WTC11 (cell line): ENCODE measurements at regions not wholly inside any gene's neighbourhood (a gene's known extent, or its start where the extent isn't known, plus 50 kb on each side); places are given as distances from the start of the nearest gene placed in this dataset.

ENCODE experiments used
- ATAC-seq: fragments of 200-7000 bp; cut with Tn5 transposase; 2 replicates; pipeline ENCODE4 v1.10.0; 2021; ENCODE audit warnings: mild to moderate bottlenecking, moderate library complexity
- CTCF ChIA-PET: fragments of 300-600 bp; sonication (Branson Sonifier 250); formaldehyde crosslinking; loops from one replicate; lab custom pipeline; 2021; ENCODE audit warnings: antibody characterized with exemption; lab: Charles Lee
- POLR2A ChIA-PET: fragments of 350-600 bp; sonication (Branson Sonifier 250); formaldehyde crosslinking; loops from one replicate; lab custom pipeline; 2021; ENCODE audit warnings: antibody characterized with exemption; lab: Charles Lee
- DNase-seq: peaks from one replicate; pipeline ENCODE4 v3.0.0; 2021; ENCODE audit warnings: low spot score
- H3K27ac Mint-ChIP-seq: 2 replicates; pipeline ENCODE4 v1.8.0; 2021; ENCODE audit warnings: mixed read lengths
- H3K27me3 Mint-ChIP-seq: 2 replicates; pipeline ENCODE4 v1.8.0; 2021; ENCODE audit warnings: low read depth, mild to moderate bottlenecking, moderate library complexity, mixed read lengths
- H3K36me3 Mint-ChIP-seq: 2 replicates; pipeline ENCODE4 v1.8.0; 2021; ENCODE audit warnings: mixed read lengths
- H3K4me1 Mint-ChIP-seq: 2 replicates; pipeline ENCODE4 v1.8.0; 2022; ENCODE audit warnings: mixed read lengths
- H3K4me3 Mint-ChIP-seq: 2 replicates; pipeline ENCODE4 v1.8.0; 2021; ENCODE audit warnings: mild to moderate bottlenecking, moderate library complexity, mixed read lengths
- H3K9me3 Mint-ChIP-seq: 2 replicates; pipeline ENCODE4 v1.8.0; 2021; ENCODE audit warnings: mixed read lengths
- AFF4 ChIP-seq: sonication (generic); formaldehyde crosslinking; IDR thresholded peaks from 2 replicates; pipeline ENCODE4 v1.8.1; 2023; ENCODE audit warnings: mild to moderate bottlenecking, missing genetic modification reagents, borderline replicate concordance
- FOXK1 ChIP-seq: sonication (generic); formaldehyde crosslinking; IDR thresholded peaks from 2 replicates; pipeline ENCODE4 v1.8.0; 2022; ENCODE audit warnings: mild to moderate bottlenecking, moderate library complexity, missing genetic modification reagents
- FOXP1 ChIP-seq: sonication (generic); formaldehyde crosslinking; IDR thresholded peaks from 2 replicates; pipeline ENCODE4 v1.8.0; 2022; ENCODE audit warnings: missing genetic modification reagents, mild to moderate bottlenecking, moderate library complexity, borderline replicate concordance
- GABPB1 ChIP-seq: sonication (generic); formaldehyde crosslinking; IDR thresholded peaks from 2 replicates; pipeline ENCODE4 v1.8.1; 2023; ENCODE audit warnings: mild to moderate bottlenecking, missing genetic modification reagents
- GTF2I ChIP-seq: fragments of 250-450 bp; sonication (Bioruptor Pico); conservative IDR thresholded peaks from 2 replicates; pipeline ENCODE4 v1.4.0; 2021; ENCODE audit warnings: mild to moderate bottlenecking
- NR1H2 ChIP-seq: sonication (generic); formaldehyde crosslinking; IDR thresholded peaks from 2 replicates; pipeline ENCODE4 v1.9.0; 2021; ENCODE audit warnings: mild to moderate bottlenecking, moderate library complexity, missing genetic modification reagents
- NR2C2 ChIP-seq: sonication (generic); formaldehyde crosslinking; IDR thresholded peaks from 2 replicates; pipeline ENCODE4 v1.8.0; 2022; ENCODE audit warnings: mild to moderate bottlenecking, missing genetic modification reagents
- ZMAT4 ChIP-seq: fragments of 250-450 bp; sonication (Bioruptor Pico); IDR thresholded peaks from 2 replicates; pipeline ENCODE4 v1.9.0; 2021; ENCODE audit warnings: mild to moderate bottlenecking
- ZNF317 ChIP-seq: sonication (generic); formaldehyde crosslinking; IDR thresholded peaks from 2 replicates; pipeline ENCODE4 v1.8.1; 2023; ENCODE audit warnings: low read depth, mild to moderate bottlenecking, moderate library complexity, missing genetic modification reagents, borderline replicate concordance
- TF ChIP-seq, protein P1 (sequence below): sonication (generic); formaldehyde crosslinking; IDR thresholded peaks from 2 replicates; pipeline ENCODE4 v1.8.0; 2023; ENCODE audit warnings: mild to moderate bottlenecking, missing genetic modification reagents
- TF ChIP-seq, protein P2 (sequence below): sonication (generic); formaldehyde crosslinking; IDR thresholded peaks from 2 replicates; pipeline ENCODE4 v1.8.1; 2023; ENCODE audit warnings: mild to moderate bottlenecking, missing genetic modification reagents
- TF ChIP-seq, protein P3 (sequence below): sonication (generic); formaldehyde crosslinking; IDR thresholded peaks from 2 replicates; pipeline ENCODE4 v1.8.1; 2023; ENCODE audit warnings: mild to moderate bottlenecking, missing genetic modification reagents, moderate library complexity
- TF ChIP-seq, protein P4 (sequence below): sonication (generic); formaldehyde crosslinking; conservative IDR thresholded peaks from 2 replicates; pipeline ENCODE4 v1.8.1; 2023; ENCODE audit warnings: mild to moderate bottlenecking, low read depth, missing genetic modification reagents, moderate library complexity
- TF ChIP-seq, protein P5 (sequence below): fragments of 250-450 bp; sonication (Bioruptor Pico); IDR thresholded peaks from 2 replicates; pipeline ENCODE4 v1.8.0; 2021; ENCODE audit warnings: mild to moderate bottlenecking
- TF ChIP-seq, protein P6 (sequence below): fragments of 250-450 bp; sonication (Bioruptor Pico); IDR thresholded peaks from 2 replicates; pipeline ENCODE4 v1.9.0; 2021; ENCODE audit warnings: moderate library complexity, mild to moderate bottlenecking, inconsistent platforms, borderline replicate concordance

GRCh38 chr12:74626397-74626796 lies 88.8 kb downstream of the ATXN7L3B start:
- ChIA-PET CTCF (no interaction called here), POLR2A (no interaction called here)
- no peak for DNase-seq

More at GRCh38 chr12:74626397-74626796, 88.8 kb downstream of the ATXN7L3B start:
- H3K4me3 Mint-ChIP-seq: no peak overlapping the region
- TF ChIP-seq, protein P1, sequence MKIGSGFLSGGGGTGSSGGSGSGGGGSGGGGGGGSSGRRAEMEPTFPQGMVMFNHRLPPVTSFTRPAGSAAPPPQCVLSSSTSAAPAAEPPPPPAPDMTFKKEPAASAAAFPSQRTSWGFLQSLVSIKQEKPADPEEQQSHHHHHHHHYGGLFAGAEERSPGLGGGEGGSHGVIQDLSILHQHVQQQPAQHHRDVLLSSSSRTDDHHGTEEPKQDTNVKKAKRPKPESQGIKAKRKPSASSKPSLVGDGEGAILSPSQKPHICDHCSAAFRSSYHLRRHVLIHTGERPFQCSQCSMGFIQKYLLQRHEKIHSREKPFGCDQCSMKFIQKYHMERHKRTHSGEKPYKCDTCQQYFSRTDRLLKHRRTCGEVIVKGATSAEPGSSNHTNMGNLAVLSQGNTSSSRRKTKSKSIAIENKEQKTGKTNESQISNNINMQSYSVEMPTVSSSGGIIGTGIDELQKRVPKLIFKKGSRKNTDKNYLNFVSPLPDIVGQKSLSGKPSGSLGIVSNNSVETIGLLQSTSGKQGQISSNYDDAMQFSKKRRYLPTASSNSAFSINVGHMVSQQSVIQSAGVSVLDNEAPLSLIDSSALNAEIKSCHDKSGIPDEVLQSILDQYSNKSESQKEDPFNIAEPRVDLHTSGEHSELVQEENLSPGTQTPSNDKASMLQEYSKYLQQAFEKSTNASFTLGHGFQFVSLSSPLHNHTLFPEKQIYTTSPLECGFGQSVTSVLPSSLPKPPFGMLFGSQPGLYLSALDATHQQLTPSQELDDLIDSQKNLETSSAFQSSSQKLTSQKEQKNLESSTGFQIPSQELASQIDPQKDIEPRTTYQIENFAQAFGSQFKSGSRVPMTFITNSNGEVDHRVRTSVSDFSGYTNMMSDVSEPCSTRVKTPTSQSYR (CRISPR knock-in tag): no peak
- TF ChIP-seq, protein P2, sequence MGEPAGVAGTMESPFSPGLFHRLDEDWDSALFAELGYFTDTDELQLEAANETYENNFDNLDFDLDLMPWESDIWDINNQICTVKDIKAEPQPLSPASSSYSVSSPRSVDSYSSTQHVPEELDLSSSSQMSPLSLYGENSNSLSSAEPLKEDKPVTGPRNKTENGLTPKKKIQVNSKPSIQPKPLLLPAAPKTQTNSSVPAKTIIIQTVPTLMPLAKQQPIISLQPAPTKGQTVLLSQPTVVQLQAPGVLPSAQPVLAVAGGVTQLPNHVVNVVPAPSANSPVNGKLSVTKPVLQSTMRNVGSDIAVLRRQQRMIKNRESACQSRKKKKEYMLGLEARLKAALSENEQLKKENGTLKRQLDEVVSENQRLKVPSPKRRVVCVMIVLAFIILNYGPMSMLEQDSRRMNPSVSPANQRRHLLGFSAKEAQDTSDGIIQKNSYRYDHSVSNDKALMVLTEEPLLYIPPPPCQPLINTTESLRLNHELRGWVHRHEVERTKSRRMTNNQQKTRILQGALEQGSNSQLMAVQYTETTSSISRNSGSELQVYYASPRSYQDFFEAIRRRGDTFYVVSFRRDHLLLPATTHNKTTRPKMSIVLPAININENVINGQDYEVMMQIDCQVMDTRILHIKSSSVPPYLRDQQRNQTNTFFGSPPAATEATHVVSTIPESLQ (CRISPR knock-in tag): no peak
- TF ChIP-seq, protein P3, sequence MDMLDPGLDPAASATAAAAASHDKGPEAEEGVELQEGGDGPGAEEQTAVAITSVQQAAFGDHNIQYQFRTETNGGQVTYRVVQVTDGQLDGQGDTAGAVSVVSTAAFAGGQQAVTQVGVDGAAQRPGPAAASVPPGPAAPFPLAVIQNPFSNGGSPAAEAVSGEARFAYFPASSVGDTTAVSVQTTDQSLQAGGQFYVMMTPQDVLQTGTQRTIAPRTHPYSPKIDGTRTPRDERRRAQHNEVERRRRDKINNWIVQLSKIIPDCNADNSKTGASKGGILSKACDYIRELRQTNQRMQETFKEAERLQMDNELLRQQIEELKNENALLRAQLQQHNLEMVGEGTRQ (CRISPR knock-in tag): no peak
- TF ChIP-seq GABPB1 (CRISPR knock-in tag) (no peak), NR2C2 (no peak), GTF2I (CRISPR knock-in tag) (no peak), ZNF317 (no peak), ZMAT4 (no peak), FOXP1 (CRISPR knock-in tag) (no peak), NR1H2 (CRISPR knock-in tag) (no peak), AFF4 (CRISPR knock-in tag) (no peak), FOXK1 (CRISPR knock-in tag) (no peak)
- TF ChIP-seq, protein P4, sequence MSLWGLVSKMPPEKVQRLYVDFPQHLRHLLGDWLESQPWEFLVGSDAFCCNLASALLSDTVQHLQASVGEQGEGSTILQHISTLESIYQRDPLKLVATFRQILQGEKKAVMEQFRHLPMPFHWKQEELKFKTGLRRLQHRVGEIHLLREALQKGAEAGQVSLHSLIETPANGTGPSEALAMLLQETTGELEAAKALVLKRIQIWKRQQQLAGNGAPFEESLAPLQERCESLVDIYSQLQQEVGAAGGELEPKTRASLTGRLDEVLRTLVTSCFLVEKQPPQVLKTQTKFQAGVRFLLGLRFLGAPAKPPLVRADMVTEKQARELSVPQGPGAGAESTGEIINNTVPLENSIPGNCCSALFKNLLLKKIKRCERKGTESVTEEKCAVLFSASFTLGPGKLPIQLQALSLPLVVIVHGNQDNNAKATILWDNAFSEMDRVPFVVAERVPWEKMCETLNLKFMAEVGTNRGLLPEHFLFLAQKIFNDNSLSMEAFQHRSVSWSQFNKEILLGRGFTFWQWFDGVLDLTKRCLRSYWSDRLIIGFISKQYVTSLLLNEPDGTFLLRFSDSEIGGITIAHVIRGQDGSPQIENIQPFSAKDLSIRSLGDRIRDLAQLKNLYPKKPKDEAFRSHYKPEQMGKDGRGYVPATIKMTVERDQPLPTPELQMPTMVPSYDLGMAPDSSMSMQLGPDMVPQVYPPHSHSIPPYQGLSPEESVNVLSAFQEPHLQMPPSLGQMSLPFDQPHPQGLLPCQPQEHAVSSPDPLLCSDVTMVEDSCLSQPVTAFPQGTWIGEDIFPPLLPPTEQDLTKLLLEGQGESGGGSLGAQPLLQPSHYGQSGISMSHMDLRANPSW (CRISPR knock-in tag): no peak
- TF ChIP-seq, protein P5, sequence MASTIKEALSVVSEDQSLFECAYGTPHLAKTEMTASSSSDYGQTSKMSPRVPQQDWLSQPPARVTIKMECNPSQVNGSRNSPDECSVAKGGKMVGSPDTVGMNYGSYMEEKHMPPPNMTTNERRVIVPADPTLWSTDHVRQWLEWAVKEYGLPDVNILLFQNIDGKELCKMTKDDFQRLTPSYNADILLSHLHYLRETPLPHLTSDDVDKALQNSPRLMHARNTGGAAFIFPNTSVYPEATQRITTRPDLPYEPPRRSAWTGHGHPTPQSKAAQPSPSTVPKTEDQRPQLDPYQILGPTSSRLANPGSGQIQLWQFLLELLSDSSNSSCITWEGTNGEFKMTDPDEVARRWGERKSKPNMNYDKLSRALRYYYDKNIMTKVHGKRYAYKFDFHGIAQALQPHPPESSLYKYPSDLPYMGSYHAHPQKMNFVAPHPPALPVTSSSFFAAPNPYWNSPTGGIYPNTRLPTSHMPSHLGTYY (CRISPR knock-in tag): no peak
- TF ChIP-seq, protein P6, sequence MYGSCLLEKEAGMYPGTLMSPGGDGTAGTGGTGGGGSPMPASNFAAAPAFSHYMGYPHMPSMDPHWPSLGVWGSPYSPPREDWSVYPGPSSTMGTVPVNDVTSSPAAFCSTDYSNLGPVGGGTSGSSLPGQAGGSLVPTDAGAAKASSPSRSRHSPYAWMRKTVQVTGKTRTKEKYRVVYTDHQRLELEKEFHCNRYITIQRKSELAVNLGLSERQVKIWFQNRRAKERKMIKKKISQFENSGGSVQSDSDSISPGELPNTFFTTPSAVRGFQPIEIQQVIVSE (CRISPR knock-in tag): no peak
- no peaks in the 10 kb centered on the region for H3K4me1 Mint-ChIP-seq
- no peaks in the 10 kb centered on the region for H3K36me3 Mint-ChIP-seq
- ATAC-seq: no peak
- H3K9me3 Mint-ChIP-seq: peaks cover 23% of the 10 kb centered on the region
- H3K27me3 Mint-ChIP-seq: no peaks in the 10 kb centered on the region; the same call in 1 of the 2 replicates
- H3K27ac Mint-ChIP-seq: no peak overlapping the region
